ENCODE measurements at regions not wholly inside any gene's neighbourhood (a gene's known extent, or its start where the extent isn't known, plus 50 kb on each side); places are given as distances from the start of the nearest gene placed in this dataset.

DNA sequence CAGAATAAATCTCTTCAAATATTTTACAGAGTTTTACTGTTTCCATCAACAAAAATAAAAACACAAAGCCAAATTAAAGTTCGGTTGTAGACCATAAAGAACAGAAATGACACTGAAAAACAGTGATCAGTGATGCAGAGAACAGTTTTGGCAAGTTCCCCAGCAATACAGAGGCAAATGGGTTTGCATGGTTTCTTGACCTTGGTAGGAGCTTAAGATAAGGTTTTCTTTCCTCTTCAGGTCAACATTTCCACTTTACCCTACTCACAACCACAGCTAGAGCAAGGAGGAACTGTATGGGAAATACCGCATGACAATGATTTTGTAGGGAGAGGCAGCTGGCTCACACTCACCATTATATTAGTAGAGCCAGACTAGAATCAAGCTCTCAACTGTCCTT lies 199.5 kb downstream of the SH2D4B start:
- TF ChIP-seq CTCF (IDR thresholded peaks at IDR 0.05 in 4 of 5, conservative IDR thresholded peaks at IDR 0.05 in 1 of 5) = no peak
- TF ChIP-seq POLR2A (IDR thresholded peaks at IDR 0.05) = no peak
